NCI-H2227 treated with DMSO at 0.1 percent for 48 hours (cell line): ENCODE measurements at regions not wholly inside any gene's neighbourhood (a gene's known extent, or its start where the extent isn't known, plus 50 kb on each side); places are given as distances from the start of the nearest gene placed in this dataset.

ENCODE experiments used
- DNase-seq: peaks from one replicate; lab custom pipeline; 2025; lab: John Stamatoyannopoulos, UW

GRCh38 chr2:147553775-147554271 lies 291.0 kb upstream of the ACVR2A start:
- no peak for DNase-seq

GRCh38 chr2:147550995-147551731 lies 293.7 kb upstream of the ACVR2A start:
- no peak for DNase-seq

GRCh38 chr2:147549054-147549453 lies 295.8 kb upstream of the ACVR2A start:
- DNase-seq: no peak

GRCh38 chr2:147548451-147548850 lies 296.4 kb upstream of the ACVR2A start:
- DNase-seq: no peak

- DNase-seq: no peak
These were observed 297.4 kb upstream of the ACVR2A start for GRCh38 chr2:147547440-147547839.

- DNase-seq: no peak
These were observed 298.7 kb upstream of the ACVR2A start for GRCh38 chr2:147546109-147546508.

DNA sequence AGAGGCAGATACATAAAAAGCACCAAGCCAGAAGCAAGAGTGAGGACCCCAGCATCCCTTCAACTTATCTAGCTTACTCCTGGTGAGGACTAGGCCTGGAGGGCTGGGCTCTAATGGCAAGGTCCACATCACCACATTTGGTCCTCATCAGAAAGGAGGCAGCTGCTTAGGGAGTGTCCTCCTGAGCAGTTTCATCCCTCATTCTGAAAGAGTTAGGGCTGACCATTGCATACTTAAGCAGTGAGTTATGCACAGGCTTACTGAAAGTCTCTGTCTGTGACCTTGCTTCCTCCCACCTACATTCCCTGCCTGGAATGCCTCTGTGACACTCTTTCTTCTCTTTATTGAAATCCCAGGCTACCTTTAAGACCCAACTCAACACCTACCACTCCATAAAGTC lies 301.8 kb upstream of the ACVR2A start:
- DNase-seq: no peak

- DNase-seq: no peak
These were observed 302.5 kb upstream of the ACVR2A start for GRCh38 chr2:147542351-147542750.

GRCh38 chr2:147541314-147541713 lies 303.5 kb upstream of the ACVR2A start:
- DNase-seq: no peak

GRCh38 chr2:147538821-147539220 lies 306.0 kb upstream of the ACVR2A start:
- no peak for DNase-seq

DNA sequence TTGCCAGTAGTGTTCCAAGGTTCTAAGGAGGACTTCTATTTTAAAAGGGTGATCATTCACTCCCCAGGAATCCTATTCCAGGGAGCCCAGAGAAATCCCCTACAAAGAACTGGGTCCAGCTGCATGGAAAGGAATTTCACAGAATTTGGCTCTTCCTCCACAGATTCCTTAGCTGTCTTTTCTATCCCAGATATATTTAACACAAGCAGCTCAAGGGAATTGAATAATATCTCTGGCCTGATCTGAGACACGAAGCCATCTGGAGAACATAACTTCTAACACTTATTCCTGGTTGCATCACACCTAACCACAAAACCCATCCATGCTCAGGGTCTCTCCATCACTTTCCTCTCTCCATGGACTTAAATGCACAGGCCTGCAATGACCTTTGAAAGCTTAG lies 306.7 kb upstream of the ACVR2A start:
- DNase-seq: no peak

DNA sequence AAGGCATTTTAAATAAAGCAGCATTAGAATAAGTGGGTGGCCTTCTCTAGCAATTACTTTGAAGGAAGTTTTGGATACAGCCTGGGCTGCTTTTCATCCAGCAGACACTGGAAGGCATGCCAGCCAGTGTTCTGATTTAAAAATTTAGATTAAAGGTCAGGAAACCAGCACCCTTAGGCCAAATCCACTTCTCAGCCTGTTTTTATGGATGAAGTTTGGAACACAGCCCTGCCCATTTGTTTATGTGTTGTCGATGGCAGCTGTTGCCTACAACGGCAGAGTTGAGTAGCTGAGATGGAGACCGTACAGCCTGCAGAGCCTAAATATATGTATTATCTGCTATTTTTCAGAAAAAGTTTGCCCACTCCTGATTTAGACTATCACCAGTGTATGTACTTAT lies 313.6 kb upstream of the ACVR2A start:
- DNase-seq: no peak

DNA sequence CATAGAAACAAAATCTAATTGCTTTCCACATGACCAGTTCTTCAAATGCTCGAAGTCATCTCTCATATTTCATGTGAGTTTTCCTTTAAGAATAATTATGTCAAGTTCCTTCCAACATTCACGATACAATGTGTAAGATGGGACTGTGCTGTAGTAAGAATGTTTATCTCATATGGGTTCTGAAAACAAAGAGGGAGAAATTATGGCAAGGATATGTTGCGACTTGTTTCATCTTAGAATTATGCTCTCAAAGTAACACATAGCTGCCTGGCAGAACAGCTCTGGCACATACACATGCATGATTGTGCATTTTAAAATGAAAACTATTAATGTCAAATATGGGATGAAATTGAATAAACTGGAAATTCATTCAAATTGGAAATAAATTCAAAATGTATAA lies 314.8 kb upstream of the ACVR2A start:
- no peak for DNase-seq

DNA sequence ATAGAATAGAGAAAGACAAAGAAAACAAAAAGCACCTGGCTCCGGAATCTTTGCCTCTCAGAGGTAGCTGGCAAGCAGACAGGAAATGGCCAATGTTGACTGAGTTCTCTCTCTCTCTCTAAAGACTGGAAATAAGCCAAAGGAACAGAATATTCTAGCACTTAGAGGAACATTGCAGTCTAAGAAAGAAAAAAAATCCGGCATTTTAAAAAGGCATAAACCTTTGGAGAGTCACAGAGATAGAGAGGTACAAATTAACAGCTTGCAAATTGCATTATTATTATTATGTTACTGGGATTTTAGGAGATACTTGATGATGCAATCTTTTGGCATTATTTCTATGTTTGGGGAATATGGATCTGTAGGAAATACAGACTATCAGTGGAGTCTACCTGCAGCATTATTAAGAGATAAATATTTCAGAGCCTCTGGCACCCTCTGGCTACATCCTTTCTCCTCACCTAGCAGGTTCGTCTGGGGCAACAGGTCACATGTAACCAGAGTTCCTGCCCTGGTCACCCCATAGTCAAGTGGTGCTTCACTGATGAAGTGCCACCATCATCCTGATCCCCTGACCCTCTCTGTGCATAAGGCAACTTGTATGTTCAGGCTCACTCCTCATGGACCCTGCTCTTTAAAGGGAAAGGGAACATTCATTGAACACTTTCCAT lies 318.9 kb upstream of the ACVR2A start:
- peak; percentile 27 for DNase-seq

DNA sequence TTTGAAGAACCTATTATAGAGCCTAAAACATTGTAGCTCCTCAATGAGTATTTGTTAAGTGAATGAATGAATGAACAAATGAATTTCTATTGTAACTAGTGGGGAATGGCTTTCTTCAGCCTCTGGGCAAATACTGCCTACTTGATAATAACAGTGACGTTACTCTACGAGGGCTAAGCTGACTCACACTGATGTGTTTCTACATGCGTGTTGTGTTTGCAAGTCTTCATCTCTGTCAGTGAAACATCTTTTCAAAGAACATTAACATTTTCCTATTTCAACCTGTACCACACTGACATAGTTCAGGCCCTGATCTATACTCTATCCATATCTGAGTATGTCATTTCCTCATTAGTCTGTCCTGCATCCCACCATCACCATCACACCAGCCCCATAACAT lies 319.9 kb upstream of the ACVR2A start:
- DNase-seq: no peak

DNA sequence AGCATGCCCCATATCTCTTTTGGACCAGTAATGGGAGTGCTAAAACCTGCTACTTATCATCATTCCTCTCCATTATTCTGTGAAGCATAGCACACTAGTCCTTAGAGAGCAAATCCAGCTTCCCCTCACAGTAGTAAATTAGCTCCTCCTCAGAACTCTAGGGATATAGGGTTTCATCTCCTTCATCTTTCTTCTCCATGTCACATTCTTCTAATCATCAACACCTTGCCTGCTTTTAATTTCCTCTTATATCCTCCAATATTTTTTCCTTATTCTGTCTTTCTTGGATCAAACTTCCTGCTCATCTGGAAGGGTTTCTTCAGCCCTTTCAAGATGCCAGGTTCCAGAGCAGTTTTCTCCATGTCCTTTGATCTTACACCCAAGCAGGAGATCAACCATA lies 321.4 kb upstream of the ACVR2A start:
- DNase-seq: no peak

GRCh38 chr2:147521936-147522335 lies 322.9 kb upstream of the ACVR2A start:
- peak; percentile 98 for DNase-seq

GRCh38 chr2:147520817-147521216 lies 324.0 kb upstream of the ACVR2A start:
- no peak for DNase-seq

DNA sequence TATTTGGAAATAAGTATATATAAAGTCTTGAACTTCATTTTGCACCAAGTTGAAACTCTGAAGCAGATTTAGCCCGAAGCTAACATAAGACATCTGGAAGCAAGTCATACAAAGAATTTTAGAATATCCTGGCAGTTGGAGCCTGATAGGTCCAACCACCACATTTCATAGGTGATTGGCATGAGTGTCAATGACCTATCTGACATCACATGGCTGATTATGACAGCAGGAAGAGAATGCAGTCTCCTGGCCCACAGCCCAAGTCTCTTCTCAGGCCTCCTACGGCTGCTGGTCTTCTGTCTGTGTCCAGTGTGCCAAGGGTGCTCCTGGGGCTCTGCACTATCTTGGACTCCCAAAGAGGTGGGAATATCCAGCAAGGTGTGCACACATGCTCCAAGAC lies 325.7 kb upstream of the ACVR2A start:
- no peak for DNase-seq

DNA sequence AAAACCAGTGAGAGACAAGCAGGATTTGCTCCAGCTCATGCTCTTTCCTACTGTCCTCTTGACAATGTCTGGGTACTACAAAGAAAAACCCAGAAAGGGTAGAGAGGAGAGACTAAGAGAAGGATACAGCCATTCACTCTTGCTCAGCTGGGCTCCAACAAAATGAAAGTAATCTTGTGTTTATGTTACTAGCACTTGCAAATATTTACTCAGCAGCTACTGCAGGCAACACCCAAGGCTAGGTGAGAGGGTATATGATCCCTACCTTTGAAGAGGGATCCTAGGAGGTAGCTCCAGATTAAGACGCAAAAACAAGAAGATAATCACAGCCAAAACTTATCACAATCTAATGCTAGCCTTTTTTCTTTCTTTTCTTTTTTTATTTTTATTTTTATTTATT lies 329.6 kb upstream of the ACVR2A start:
- no peak for DNase-seq

DNA sequence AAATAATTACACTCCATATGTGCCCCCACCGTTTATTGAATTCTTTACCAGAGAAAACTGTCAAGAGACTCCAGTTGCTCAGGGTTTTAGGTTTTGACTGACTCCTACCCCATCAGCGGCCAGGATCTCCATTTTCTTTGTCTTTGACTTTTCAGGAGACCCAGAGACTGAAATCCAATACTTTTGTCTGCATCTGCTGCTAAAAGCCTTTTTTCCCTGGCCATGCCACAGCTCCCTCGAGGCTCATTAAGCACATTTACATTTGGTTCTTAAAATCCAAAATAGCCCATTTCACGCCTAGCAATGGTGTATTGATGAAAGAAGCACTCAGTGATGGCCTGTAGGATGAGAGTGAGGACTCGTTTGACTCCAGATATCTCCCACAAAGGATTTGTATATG lies 332.6 kb upstream of the ACVR2A start:
- no peak for DNase-seq

DNA sequence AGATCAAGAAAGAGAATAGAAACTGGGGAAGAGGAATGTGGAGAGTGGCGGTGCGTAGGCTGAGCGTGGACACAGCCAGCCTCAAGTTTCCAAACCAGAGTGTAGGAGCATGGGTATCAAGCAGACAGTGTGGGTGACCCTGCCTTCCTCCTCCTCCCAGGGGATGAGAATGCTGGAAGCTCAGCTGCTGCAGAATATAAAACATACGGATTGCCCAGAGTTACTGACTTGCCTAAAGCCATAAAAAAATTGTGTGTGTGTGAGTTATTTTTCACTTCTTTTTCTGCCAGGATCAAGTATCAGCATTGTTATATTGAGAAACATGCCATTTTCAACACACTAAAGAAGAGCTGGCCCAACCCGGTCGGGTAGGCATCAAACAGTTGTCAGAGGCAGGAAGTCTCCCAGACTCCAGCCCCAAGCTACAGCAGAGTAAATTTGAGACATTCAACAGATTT lies 333.3 kb upstream of the ACVR2A start:
- no peak for DNase-seq

GRCh38 chr2:147509821-147510220 lies 335.0 kb upstream of the ACVR2A start:
- DNase-seq: no peak

DNA sequence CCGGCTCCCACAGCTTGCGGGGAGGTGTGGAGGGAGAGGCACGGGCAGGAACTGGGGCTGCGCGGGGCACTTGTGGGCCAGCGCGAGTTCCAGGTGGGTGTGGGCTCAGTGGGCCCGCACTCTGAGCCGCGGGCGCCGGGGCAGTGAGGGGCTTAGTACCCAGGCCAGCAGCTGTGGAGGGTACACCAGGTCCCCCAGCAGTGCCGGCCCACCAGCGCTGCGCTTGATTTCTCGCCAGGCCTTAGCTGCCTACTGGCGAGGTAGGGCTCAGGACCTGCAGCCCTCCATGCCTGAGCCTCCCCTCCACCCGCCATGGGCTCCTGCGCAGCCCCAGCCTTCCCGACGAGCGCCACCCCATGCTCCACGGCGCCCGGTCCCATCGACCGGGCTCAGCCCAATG lies 337.9 kb upstream of the ACVR2A start:
- no peak for DNase-seq
